Activated CD4-positive, alpha-beta T cell treated with anti-CD3 and anti-CD28 coated beads, Interleukin-2, amount 50 U/mL, for 24 hours (primary cell): ENCODE measurements at regions not wholly inside any gene's neighbourhood (a gene's known extent, or its start where the extent isn't known, plus 50 kb on each side); places are given as distances from the start of the nearest gene placed in this dataset.

Source experiments
- DNase-seq, 2 donors: peaks; one replicate each; pipeline ENCODE4 v3.0.0-alpha.2; 2020; ENCODE audit warnings: low read depth in 1 of 2, low spot score in 1 of 2

GRCh38 chr10:106213493-106213892 is 951.0 kb downstream of the SORCS1 start:
- no peak for DNase-seq

- no peak for DNase-seq
These were observed 966.2 kb downstream of the SORCS1 start for GRCh38 chr10:106198275-106198674.

GRCh38 chr10:106189292-106189691 is 975.2 kb downstream of the SORCS1 start:
- DNase-seq: no peak

GRCh38 chr10:106185951-106186350 is 978.6 kb downstream of the SORCS1 start:
- no peak for DNase-seq

GRCh38 chr10:106183041-106183440 is 981.5 kb downstream of the SORCS1 start:
- DNase-seq: no peak

GRCh38 chr10:106182542-106182941 is 982.0 kb downstream of the SORCS1 start:
- no peak for DNase-seq

- no peak for DNase-seq
These were observed 983.0 kb downstream of the SORCS1 start for GRCh38 chr10:106181501-106181900.

GRCh38 chr10:106179430-106179829 is 985.1 kb downstream of the SORCS1 start:
- no peak for DNase-seq

- no peak for DNase-seq
These were observed 988.6 kb downstream of the SORCS1 start for GRCh38 chr10:106175760-106176377.

- DNase-seq: no peak
These were observed 990.7 kb downstream of the SORCS1 start for GRCh38 chr10:106173838-106174237.

- no peak for DNase-seq
These were observed 995.3 kb downstream of the SORCS1 start for GRCh38 chr10:106169241-106169640.

GRCh38 chr10:106167946-106168345 is 996.6 kb downstream of the SORCS1 start:
- no peak for DNase-seq

GRCh38 chr10:106158241-106158640 is 1006.3 kb downstream of the SORCS1 start:
- no peak for DNase-seq

GRCh38 chr10:106147021-106147420 is 1017.5 kb downstream of the SORCS1 start:
- no peak for DNase-seq

GRCh38 chr10:106139915-106140314 is 1024.6 kb downstream of the SORCS1 start:
- DNase-seq: no peak

- no peak for DNase-seq
These were observed 1028.3 kb downstream of the SORCS1 start for GRCh38 chr10:106136175-106136574.

- DNase-seq: no peak
These were observed 1030.0 kb downstream of the SORCS1 start for GRCh38 chr10:106134326-106135000.

- DNase-seq: no peak
These were observed 1031.1 kb downstream of the SORCS1 start for GRCh38 chr10:106133451-106133850.

- DNase-seq: no peak
These were observed 1031.5 kb downstream of the SORCS1 start for GRCh38 chr10:106132956-106133355.

- no peak for DNase-seq
These were observed 1049.8 kb downstream of the SORCS1 start for GRCh38 chr10:106114656-106115186.

- no peak for DNase-seq
These were observed 1053.3 kb downstream of the SORCS1 start for GRCh38 chr10:106111246-106111645.

- no peak for DNase-seq
These were observed 1056.8 kb downstream of the SORCS1 start for GRCh38 chr10:106107706-106108105.

GRCh38 chr10:106106114-106106513 is 1058.4 kb downstream of the SORCS1 start:
- DNase-seq: no peak
